GM21447 (cell line): ENCODE measurements at regions not wholly inside any gene's neighbourhood (a gene's known extent, or its start where the extent isn't known, plus 50 kb on each side); places are given as distances from the start of the nearest gene placed in this dataset.
"Not testable (repeated sequence)": the region's sequence is repeated elsewhere in the genome, so short reads cannot be mapped to it uniquely, and the experiment has no call there.

Experiments used
- ATAC-seq: cut with Tn5 transposase; IDR thresholded peaks from one replicate; pipeline ENCODE4 v1.9.1; 2021; ENCODE audit not compliant: unreplicated experiment

- no peak for ATAC-seq
Observed at GRCh38 chr13:60214213-60215055, 50.7 kb upstream of the DIAPH3 start.

GRCh38 chr13:60220072-60220471, 56.3 kb upstream of the DIAPH3 start:
- ATAC-seq, result no peak

- no peak for ATAC-seq
Observed at GRCh38 chr13:60221581-60221980, 57.9 kb upstream of the DIAPH3 start.

GRCh38 chr13:60226507-60226906, 62.8 kb upstream of the DIAPH3 start:
- ATAC-seq, result no peak

- no peak for ATAC-seq
Observed at GRCh38 chr13:60227158-60227557, 63.4 kb upstream of the DIAPH3 start.

GRCh38 chr13:60229708-60230272, 66.1 kb upstream of the DIAPH3 start:
- ATAC-seq, result no peak

- peak; percentile 84 for ATAC-seq
Observed at GRCh38 chr13:60230593-60230992, 66.9 kb upstream of the DIAPH3 start.

GRCh38 chr13:60242043-60242595, 78.4 kb upstream of the DIAPH3 start:
- ATAC-seq, result no peak

- no peak for ATAC-seq
Observed at GRCh38 chr13:60244381-60244780, 80.7 kb upstream of the DIAPH3 start.

- ATAC-seq, result not testable (repeated sequence)
Observed at GRCh38 chr13:60251419-60251818, 87.7 kb upstream of the DIAPH3 start.

GRCh38 chr13:60258349-60258748, 94.6 kb upstream of the DIAPH3 start:
- no peak for ATAC-seq

GRCh38 chr13:60260440-60260839, 96.7 kb upstream of the DIAPH3 start:
- ATAC-seq, result no peak

GRCh38 chr13:60261432-60262351, 98.0 kb upstream of the DIAPH3 start:
- ATAC-seq, result no peak

GRCh38 chr13:60265566-60265965, 101.8 kb upstream of the DIAPH3 start:
- ATAC-seq, result no peak

- peak; percentile 90 for ATAC-seq
Observed at GRCh38 chr13:60267498-60268202, 103.9 kb upstream of the DIAPH3 start.

GRCh38 chr13:60268203-60268555, 104.5 kb upstream of the DIAPH3 start:
- no peak for ATAC-seq

GRCh38 chr13:60273971-60274527, 110.3 kb upstream of the DIAPH3 start:
- ATAC-seq, result no peak

GRCh38 chr13:60274655-60275054, 110.9 kb upstream of the DIAPH3 start:
- ATAC-seq, result no peak

- ATAC-seq, result no peak
Observed at GRCh38 chr13:60275208-60275607, 111.5 kb upstream of the DIAPH3 start.

GRCh38 chr13:60280524-60280923, 116.5 kb upstream of the TDRD3 start:
- ATAC-seq, result not testable (repeated sequence)
